ENCODE measurements at regions not wholly inside any gene's neighbourhood (a gene's known extent, or its start where the extent isn't known, plus 50 kb on each side); places are given as distances from the start of the nearest gene placed in this dataset.

GRCh38 chr20:50380697-50381040, 129.5 kb upstream of the PTPN1 start:
- peak; percentile 28 to 62 (median 44) for TF ChIP-seq CTCF (IDR thresholded peaks at IDR 0.05)
- no peak for TF ChIP-seq POLR2AphosphoS5 (IDR thresholded peaks at IDR 0.05)
- TF ChIP-seq POLR2A (IDR thresholded peaks at IDR 0.05), result no peak
- no peak for TF ChIP-seq EP300 (IDR thresholded peaks at IDR 0.05; ENCODE audit: low read depth)
- H3K27ac ChIP-seq, result peak overlapping the region; percentile 82 to 89 (median 84)
- H3K27me3 ChIP-seq, result no peaks in the 10 kb centered on the region
- no peaks in the 10 kb centered on the region for H3K36me3 ChIP-seq
- in situ Hi-C loops (cut with MboI; ENCODE audit: low pct_ligation_motif_present in 1 of 4, low pct_unique_long_range_greater_than_20kb in 1 of 4, low sequenced_read_pairs in 3 of 4) (no loop called here), intact Hi-C loops (cut with DNase I; ENCODE audit: low total_unique reads) (loop anchor here (1.0 kb wide), 1 partner anchor 190 kb away; the partner anchor contains the start of gene CEBPB)
- DNase-seq, result peak; percentile 59
- no peaks in the 10 kb centered on the region for H3K9me3 ChIP-seq
- H3K4me1 ChIP-seq, result peaks cover 31 to 68% (median 53%) of the 10 kb centered on the region in 4 donors
- H3K4me3 ChIP-seq, result no peak overlapping the region
- WGBS, 2 donors (ENCODE audit: low coverage in 1 of 2), result 31 to 32% methylated on average over 5 of the region's 5 CpGs

- in situ Hi-C loops (cut with MboI; ENCODE audit: low pct_ligation_motif_present in 1 of 4, low pct_unique_long_range_greater_than_20kb in 1 of 4, low sequenced_read_pairs in 3 of 4) (no loop called here), intact Hi-C loops (cut with DNase I; ENCODE audit: low total_unique reads) (loop anchor here (1.0 kb wide), 1 partner anchor 191 kb away; the partner anchor contains the start of gene CEBPB)
- H3K9me3 ChIP-seq, result no peaks in the 10 kb centered on the region
- no peak for DNase-seq
- no peaks in the 10 kb centered on the region for H3K36me3 ChIP-seq
- WGBS, 2 donors (ENCODE audit: low coverage in 1 of 2), result 56 to 66% methylated on average over 7 of the region's 7 CpGs
- peak overlapping the region; percentile 82 to 89 (median 84) for H3K27ac ChIP-seq
- H3K4me1 ChIP-seq, result peaks cover 31 to 68% (median 53%) of the 10 kb centered on the region in 4 donors
- no peaks in the 10 kb centered on the region for H3K27me3 ChIP-seq
- no peak overlapping the region for H3K4me3 ChIP-seq
- no peak for TF ChIP-seq EP300 (IDR thresholded peaks at IDR 0.05; ENCODE audit: low read depth)
- no peak for TF ChIP-seq POLR2A (IDR thresholded peaks at IDR 0.05)
- no peak for TF ChIP-seq POLR2AphosphoS5 (IDR thresholded peaks at IDR 0.05)
- TF ChIP-seq CTCF (IDR thresholded peaks at IDR 0.05), result no peak
Observed at GRCh38 chr20:50381075-50381732, 129.0 kb upstream of the PTPN1 start.

GRCh38 chr20:50381771-50382593, 128.2 kb upstream of the PTPN1 start:
- peak; percentile 46 for DNase-seq
- Histone ChIP-seq H3K4me3 (no peak overlapping the region), H3K9me3 (no peaks in the 10 kb centered on the region), H3K36me3 (no peaks in the 10 kb centered on the region), H3K27me3 (no peaks in the 10 kb centered on the region), H3K4me1 (peaks cover 31 to 68% (median 53%) of the 10 kb centered on the region in 4 donors), H3K27ac (peak overlapping the region; percentile 65 to 89 (median 74))
- WGBS, 2 donors (ENCODE audit: low coverage in 1 of 2), result 19 to 47% methylated on average over 5 to 13 of the region's 13 CpGs
- TF ChIP-seq POLR2AphosphoS5 (IDR thresholded peaks at IDR 0.05) (peak in 1 of 3 donors; percentile 24), EP300 (IDR thresholded peaks at IDR 0.05; ENCODE audit: low read depth) (no peak), CTCF (IDR thresholded peaks at IDR 0.05) (no peak), POLR2A (IDR thresholded peaks at IDR 0.05) (no peak)
- in situ Hi-C loops (cut with MboI; ENCODE audit: low pct_ligation_motif_present in 1 of 4, low pct_unique_long_range_greater_than_20kb in 1 of 4, low sequenced_read_pairs in 3 of 4) (no loop called here), intact Hi-C loops (cut with DNase I; ENCODE audit: low total_unique reads) (loop anchor here (1.0 kb wide), 1 partner anchor 192 kb away; the partner anchor contains the start of gene CEBPB)
